PFSK-1 (cell line): ENCODE measurements at regions not wholly inside any gene's neighbourhood (a gene's known extent, or its start where the extent isn't known, plus 50 kb on each side); places are given as distances from the start of the nearest gene placed in this dataset.

ENCODE experiments used
- POLR2AphosphoS5 ChIP-seq: IDR thresholded peaks from 2 replicates; pipeline ENCODE4 v1.6.1; 2012; ENCODE audit warnings: low read depth, mild to moderate bottlenecking, control low read depth, low read length, moderate library complexity
- SIN3A ChIP-seq: IDR thresholded peaks from 2 replicates; pipeline ENCODE4 v1.6.1; 2012; ENCODE audit warnings: mild to moderate bottlenecking, low read length, moderate library complexity, borderline replicate concordance; ENCODE audit not compliant: insufficient read depth
- TF ChIP-seq, protein P1 (sequence below), 2 experiments: IDR thresholded peaks; 2 replicates each; pipeline versions ENCODE4 v1.6.1 to v1.8.0; 2011 to 2012; ENCODE audit warnings: low read depth in 2 of 2, low read length in 2 of 2, control low read depth in 1 of 2, inconsistent platforms in 1 of 2, mild to moderate bottlenecking in 1 of 2, moderate library complexity in 1 of 2; ENCODE audit not compliant: insufficient read depth in 1 of 2

DNA sequence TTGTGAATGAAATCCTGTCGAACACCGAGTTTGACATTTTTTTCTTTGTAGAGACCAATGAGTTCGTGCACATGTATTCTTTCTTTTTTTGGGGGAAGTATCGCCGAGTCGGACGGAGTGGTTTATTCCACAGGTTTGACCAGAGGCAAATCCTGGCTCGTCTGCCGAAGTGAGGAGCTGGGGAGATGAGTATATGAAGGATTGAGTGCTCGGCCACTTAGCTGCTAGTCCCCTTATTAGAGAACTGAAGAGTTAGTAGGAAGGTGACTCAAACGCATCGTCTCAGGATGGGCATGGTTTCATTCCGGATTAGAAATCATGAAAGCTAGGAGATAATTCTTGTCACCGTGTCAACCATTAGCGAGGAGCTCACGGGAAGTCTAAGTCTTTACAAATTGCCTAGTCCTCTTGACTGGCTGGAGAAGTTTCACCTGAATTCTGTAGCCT lies 154.7 kb upstream of the GOLIM4 start:
- TF ChIP-seq, protein P1, sequence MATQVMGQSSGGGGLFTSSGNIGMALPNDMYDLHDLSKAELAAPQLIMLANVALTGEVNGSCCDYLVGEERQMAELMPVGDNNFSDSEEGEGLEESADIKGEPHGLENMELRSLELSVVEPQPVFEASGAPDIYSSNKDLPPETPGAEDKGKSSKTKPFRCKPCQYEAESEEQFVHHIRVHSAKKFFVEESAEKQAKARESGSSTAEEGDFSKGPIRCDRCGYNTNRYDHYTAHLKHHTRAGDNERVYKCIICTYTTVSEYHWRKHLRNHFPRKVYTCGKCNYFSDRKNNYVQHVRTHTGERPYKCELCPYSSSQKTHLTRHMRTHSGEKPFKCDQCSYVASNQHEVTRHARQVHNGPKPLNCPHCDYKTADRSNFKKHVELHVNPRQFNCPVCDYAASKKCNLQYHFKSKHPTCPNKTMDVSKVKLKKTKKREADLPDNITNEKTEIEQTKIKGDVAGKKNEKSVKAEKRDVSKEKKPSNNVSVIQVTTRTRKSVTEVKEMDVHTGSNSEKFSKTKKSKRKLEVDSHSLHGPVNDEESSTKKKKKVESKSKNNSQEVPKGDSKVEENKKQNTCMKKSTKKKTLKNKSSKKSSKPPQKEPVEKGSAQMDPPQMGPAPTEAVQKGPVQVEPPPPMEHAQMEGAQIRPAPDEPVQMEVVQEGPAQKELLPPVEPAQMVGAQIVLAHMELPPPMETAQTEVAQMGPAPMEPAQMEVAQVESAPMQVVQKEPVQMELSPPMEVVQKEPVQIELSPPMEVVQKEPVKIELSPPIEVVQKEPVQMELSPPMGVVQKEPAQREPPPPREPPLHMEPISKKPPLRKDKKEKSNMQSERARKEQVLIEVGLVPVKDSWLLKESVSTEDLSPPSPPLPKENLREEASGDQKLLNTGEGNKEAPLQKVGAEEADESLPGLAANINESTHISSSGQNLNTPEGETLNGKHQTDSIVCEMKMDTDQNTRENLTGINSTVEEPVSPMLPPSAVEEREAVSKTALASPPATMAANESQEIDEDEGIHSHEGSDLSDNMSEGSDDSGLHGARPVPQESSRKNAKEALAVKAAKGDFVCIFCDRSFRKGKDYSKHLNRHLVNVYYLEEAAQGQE (IDR thresholded peaks at IDR 0.05; ENCODE audit: insufficient read depth in 1 of 2, low read depth in 2 of 2, low read length in 2 of 2): no peak
- TF ChIP-seq POLR2AphosphoS5 (no peak), SIN3A (no peak)
